PC-9 (cell line): ENCODE measurements at regions not wholly inside any gene's neighbourhood (a gene's known extent, or its start where the extent isn't known, plus 50 kb on each side); places are given as distances from the start of the nearest gene placed in this dataset.

ENCODE experiments used
- BruUV-seq: library from RNA; stranded (reverse); fragments of 400-500 nt; replicated peaks from 2 replicates; lab custom pipeline; 2021; lab: Mats Ljungman, UMichigan
- CTCF ChIA-PET: fragments of 300-600 bp; sonication (Branson Sonifier 250); formaldehyde crosslinking; loops from one replicate; lab custom pipeline; 2022; ENCODE audit warnings: antibody characterized with exemption; lab: Charles Lee
- POLR2A ChIA-PET: fragments of 300-600 bp; sonication (Branson Sonifier 250); formaldehyde crosslinking; loops from one replicate; lab custom pipeline; 2022; ENCODE audit warnings: antibody characterized with exemption; ENCODE audit not compliant: unreplicated experiment; lab: Charles Lee
- DNase-seq, 2 experiments: peaks; one replicate each; pipeline versions ENCODE4 v3.0.0 to v3.0.0-alpha.2; 2015 to 2022; ENCODE audit warnings: mixed read lengths in 1 of 2
- H2AFZ ChIP-seq: fragments of 200-600 bp; sonication (generic); 2 replicates; pipeline ENCODE4 v1.8.1; 2017; ENCODE audit warnings: antibody characterized with exemption
- H3F3A ChIP-seq: fragments of 200-600 bp; sonication (generic); 2 replicates; pipeline ENCODE4 v1.8.1; 2017; ENCODE audit warnings: antibody characterized with exemption, mild to moderate bottlenecking, low read depth; ENCODE audit not compliant: insufficient read depth
- H3K27ac ChIP-seq: fragments of 200-600 bp; sonication (generic); 2 replicates; pipeline ENCODE4 v1.6.1; 2016; ENCODE audit warnings: mixed run types
- H3K27me3 ChIP-seq: fragments of 200-600 bp; sonication (generic); 2 replicates; pipeline ENCODE4 v1.6.1; 2016; ENCODE audit warnings: low read depth, mixed run types; ENCODE audit not compliant: insufficient read depth
- H3K36me3 ChIP-seq: fragments of 200-600 bp; sonication (generic); 2 replicates; pipeline ENCODE4 v1.6.1; 2016; ENCODE audit warnings: low read depth, mixed run types
- H3K4me1 ChIP-seq: fragments of 200-600 bp; sonication (generic); replicated peaks from 2 replicates; pipeline ENCODE4 v1.6.1; 2016; ENCODE audit warnings: mixed run types; ENCODE audit not compliant: insufficient read depth
- H3K4me2 ChIP-seq: fragments of 200-600 bp; sonication (generic); 2 replicates; pipeline ENCODE4 v1.6.1; 2017; ENCODE audit warnings: mixed run types
- H3K4me3 ChIP-seq: fragments of 200-600 bp; sonication (generic); 2 replicates; pipeline ENCODE4 v1.6.1; 2016; ENCODE audit warnings: mixed run types
- H3K79me2 ChIP-seq: fragments of 200-600 bp; sonication (generic); 2 replicates; pipeline ENCODE4 v1.6.1; 2017; ENCODE audit warnings: low read depth, mixed run types
- H3K9me2 ChIP-seq: fragments of 200-600 bp; sonication (generic); 2 replicates; pipeline ENCODE4 v1.8.1; 2017; ENCODE audit warnings: mild to moderate bottlenecking; ENCODE audit not compliant: insufficient read depth
- H3K9me3 ChIP-seq: fragments of 200-600 bp; sonication (generic); 2 replicates; pipeline ENCODE4 v1.8.1; 2016; ENCODE audit warnings: low read depth; ENCODE audit not compliant: insufficient read depth
- H4K20me1 ChIP-seq: fragments of 200-600 bp; sonication (generic); 2 replicates; pipeline ENCODE4 v1.8.1; 2017; ENCODE audit not compliant: insufficient read depth
- CTCF ChIP-seq: fragments of 200-600 bp; sonication (generic); conservative IDR thresholded peaks from 2 replicates; pipeline ENCODE4 v1.6.1; 2017; ENCODE audit warnings: mixed run types, antibody characterized with exemption, mild to moderate bottlenecking, moderate library complexity
- EZH2 ChIP-seq: fragments of 200-600 bp; sonication (generic); IDR thresholded peaks from 2 replicates; pipeline ENCODE4 v1.8.0; 2017; ENCODE audit warnings: antibody characterized with exemption, low read depth
- intact Hi-C: fragments of 100-400 bp; cut with micrococcal nuclease; formaldehyde crosslinking; loops from one replicate; pipeline ENCODE4 v1.10.0; 2022; ENCODE audit not compliant: unreplicated experiment

GRCh38 chr7:108662783-108663362, 93.2 kb downstream of the DNAJB9 start:
- H3K27me3 ChIP-seq: no peaks in the 10 kb centered on the region
- intact Hi-C loops: no loop called here
- H3K9me3 ChIP-seq: no peaks in the 10 kb centered on the region
- no peaks in the 10 kb centered on the region for H4K20me1 ChIP-seq
- no peaks in the 10 kb centered on the region for H3K4me1 ChIP-seq
- ChIA-PET CTCF (interaction anchor here (0.7 kb wide), 1 partner anchor 884 kb away, joined by 5 read pairs; no protein-coding TSS in a partner anchor), POLR2A (no interaction called here)
- H2AFZ ChIP-seq: no peak overlapping the region
- DNase-seq: no peak
- no peak overlapping the region for H3K4me3 ChIP-seq
- H3K9me2 ChIP-seq: no peaks in the 10 kb centered on the region
- BruUV-seq: no TSS peak
- H3K4me2 ChIP-seq: no peak overlapping the region
- H3K79me2 ChIP-seq: no peaks in the 10 kb centered on the region
- no peaks in the 10 kb centered on the region for H3K36me3 ChIP-seq
- H3F3A ChIP-seq: no peaks in the 10 kb centered on the region
- no peak for TF ChIP-seq CTCF
- no peak overlapping the region for H3K27ac ChIP-seq

GRCh38 chr7:108663701-108664100, 94.0 kb downstream of the DNAJB9 start:
- no TSS peak for BruUV-seq
- ChIA-PET CTCF (no interaction called here), POLR2A (no interaction called here)
- H2AFZ ChIP-seq: no peak overlapping the region
- intact Hi-C loops: no loop called here
- H3F3A ChIP-seq: no peaks in the 10 kb centered on the region
- no peak for TF ChIP-seq CTCF
- TF ChIP-seq EZH2: no peak
- no peaks in the 10 kb centered on the region for H3K36me3 ChIP-seq
- no peak overlapping the region for H3K4me2 ChIP-seq
- H3K79me2 ChIP-seq: no peaks in the 10 kb centered on the region
- no peaks in the 10 kb centered on the region for H4K20me1 ChIP-seq
- no peak for DNase-seq
- H3K4me3 ChIP-seq: no peak overlapping the region
- no peak overlapping the region for H3K27ac ChIP-seq
- no peaks in the 10 kb centered on the region for H3K9me3 ChIP-seq
- H3K4me1 ChIP-seq: no peaks in the 10 kb centered on the region
- H3K9me2 ChIP-seq: no peaks in the 10 kb centered on the region
- no peaks in the 10 kb centered on the region for H3K27me3 ChIP-seq

- Histone ChIP-seq H3K9me3 (no peaks in the 10 kb centered on the region), H3K4me1 (no peaks in the 10 kb centered on the region), H3K27ac (no peak overlapping the region), H4K20me1 (no peaks in the 10 kb centered on the region), H3K36me3 (no peaks in the 10 kb centered on the region), H3K9me2 (no peaks in the 10 kb centered on the region), H3K4me3 (no peak overlapping the region), H3F3A (no peaks in the 10 kb centered on the region), H3K79me2 (no peaks in the 10 kb centered on the region), H3K4me2 (no peak overlapping the region), H2AFZ (no peak overlapping the region), H3K27me3 (no peaks in the 10 kb centered on the region)
- TF ChIP-seq EZH2: no peak
- no peak for TF ChIP-seq CTCF
- ChIA-PET POLR2A (no interaction called here), CTCF (no interaction called here)
- no TSS peak for BruUV-seq
- DNase-seq: no peak
- intact Hi-C loops: no loop called here
Observed at GRCh38 chr7:108667216-108667615, 97.5 kb downstream of the DNAJB9 start.
